Sigmoid colon (tissue), 4 donors: ENCODE measurements at regions not wholly inside any gene's neighbourhood (a gene's known extent, or its start where the extent isn't known, plus 50 kb on each side); places are given as distances from the start of the nearest gene placed in this dataset.
"Not testable (repeated sequence)": the region's sequence is repeated elsewhere in the genome, so short reads cannot be mapped to it uniquely, and the experiment has no call there.

ENCODE experiments used
- POLR2A ChIP-seq, 2 donors: fragments of 450-650 bp; IDR thresholded peaks; one replicate each; pipeline ENCODE4 v1.6.1; 2016; ENCODE audit warnings: antibody characterized with exemption in 2 of 2, mild to moderate bottlenecking in 2 of 2, moderate library complexity in 2 of 2
- POLR2AphosphoS5 ChIP-seq, 4 donors: sonication (generic); formaldehyde crosslinking; IDR thresholded peaks; one replicate each; pipeline ENCODE4 v1.6.1; 2017; ENCODE audit warnings: antibody characterized with exemption in 4 of 4

DNA sequence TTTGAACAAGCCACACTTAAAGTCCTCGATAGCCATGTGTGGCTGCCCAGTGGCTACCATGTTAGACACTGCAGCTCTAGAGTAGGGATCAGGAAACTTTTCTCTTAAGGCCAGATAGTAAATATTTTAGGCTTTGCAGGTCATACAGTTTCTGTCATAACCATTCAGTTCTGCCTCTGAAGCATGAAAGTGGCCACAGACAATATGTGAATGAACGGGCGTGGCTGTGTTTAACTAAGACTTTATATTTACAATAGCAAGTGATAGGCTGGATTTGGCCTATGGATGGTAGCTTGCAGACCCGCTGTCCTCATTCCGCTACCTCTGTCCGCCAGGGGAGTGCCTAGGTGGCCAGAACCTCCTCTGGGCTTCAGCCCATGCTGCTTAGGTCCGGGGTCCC is 204.6 kb downstream of the LIPI start:
- TF ChIP-seq POLR2AphosphoS5, POLR2A (IDR thresholded peaks at IDR 0.05): not testable (repeated sequence)
